Retina (tissue), 1 donor: ENCODE measurements at regions not wholly inside any gene's neighbourhood (a gene's known extent, or its start where the extent isn't known, plus 50 kb on each side); places are given as distances from the start of the nearest gene placed in this dataset.
A peak's percentile ranks its signal among the peaks of the same experiment; 100 is the strongest.
"Not testable (repeated sequence)": the region's sequence is repeated elsewhere in the genome, so short reads cannot be mapped to it uniquely, and the experiment has no call there.

Experiments used
- DNase-seq: peaks from one replicate; pipeline ENCODE4 v3.0.0-alpha.2; 2016

- not testable (repeated sequence) for DNase-seq
Measured at GRCh38 chr5:123975521-123975920, 463.5 kb downstream of the CSNK1G3 start.

DNA sequence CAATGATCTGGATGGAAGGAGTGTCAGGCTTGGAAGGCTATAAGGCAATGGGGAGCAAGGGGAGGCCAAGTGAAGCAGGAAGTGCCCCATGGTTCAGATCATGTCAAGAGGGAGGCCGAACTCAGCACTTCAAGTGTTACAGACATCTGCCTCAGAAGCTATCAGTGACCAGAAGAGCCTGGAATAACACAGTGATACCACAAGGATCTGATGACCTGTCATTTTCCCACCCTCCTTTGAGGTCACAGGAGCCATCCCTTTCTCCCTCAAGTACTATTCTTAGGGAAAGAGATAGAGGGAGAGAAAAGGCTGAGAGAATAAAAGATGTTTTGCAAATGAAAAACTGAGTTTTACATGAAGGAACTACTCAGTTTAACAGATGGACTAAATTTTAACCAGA lies 454.8 kb downstream of the CSNK1G3 start:
- DNase-seq: no peak

GRCh38 chr5:123965626-123966025 lies 453.6 kb downstream of the CSNK1G3 start:
- no peak for DNase-seq

DNA sequence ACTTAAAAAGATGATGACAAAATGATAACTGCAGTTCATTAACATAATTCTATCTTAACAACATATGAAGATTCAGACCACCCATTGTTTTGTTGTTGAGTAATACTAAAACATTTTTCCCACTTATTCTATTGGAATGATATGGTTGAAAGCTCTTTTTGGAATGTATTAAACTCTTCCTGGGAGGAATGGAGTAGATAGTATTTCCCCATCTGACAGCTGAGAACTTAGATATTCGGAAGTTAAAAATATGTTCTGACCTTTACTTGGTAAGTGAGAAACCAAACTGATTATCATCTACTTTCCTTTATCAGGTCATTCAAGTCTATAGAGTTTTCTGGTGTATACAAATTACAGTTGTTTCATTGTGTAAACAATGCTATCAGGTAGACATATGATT lies 452.9 kb downstream of the CSNK1G3 start:
- no peak for DNase-seq

GRCh38 chr5:123960526-123960925 lies 448.5 kb downstream of the CSNK1G3 start:
- no peak for DNase-seq

- no peak for DNase-seq
Measured at GRCh38 chr5:123951582-123951977, 439.6 kb downstream of the CSNK1G3 start.

- no peak for DNase-seq
Measured at GRCh38 chr5:123950701-123951581, 439.0 kb downstream of the CSNK1G3 start.

DNA sequence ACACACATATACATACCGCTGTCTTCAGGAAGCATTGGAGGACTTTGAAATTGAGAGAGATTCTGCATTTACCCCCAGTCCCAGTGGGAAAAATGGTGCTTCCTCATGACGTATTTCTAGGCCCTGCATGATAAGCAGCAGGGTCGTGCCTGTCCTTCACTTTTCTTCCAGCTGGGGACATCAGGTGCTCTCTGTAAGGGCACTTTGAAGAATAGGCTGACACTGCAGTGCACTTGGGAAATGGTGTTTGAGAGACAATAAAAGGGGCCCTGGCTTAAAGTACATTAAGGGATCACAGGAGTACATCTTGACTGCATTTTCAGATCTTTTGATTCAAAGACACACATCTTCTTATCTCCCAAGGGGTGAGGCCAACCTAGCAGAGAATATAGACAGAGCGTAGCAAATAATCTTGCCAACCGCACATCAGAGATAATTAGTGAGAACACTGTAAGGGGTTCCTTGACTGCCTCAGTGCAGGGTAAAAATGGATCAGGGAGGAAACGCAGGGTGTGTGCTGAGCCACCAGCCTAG lies 437.9 kb downstream of the CSNK1G3 start:
- peak; percentile 46 for DNase-seq

DNA sequence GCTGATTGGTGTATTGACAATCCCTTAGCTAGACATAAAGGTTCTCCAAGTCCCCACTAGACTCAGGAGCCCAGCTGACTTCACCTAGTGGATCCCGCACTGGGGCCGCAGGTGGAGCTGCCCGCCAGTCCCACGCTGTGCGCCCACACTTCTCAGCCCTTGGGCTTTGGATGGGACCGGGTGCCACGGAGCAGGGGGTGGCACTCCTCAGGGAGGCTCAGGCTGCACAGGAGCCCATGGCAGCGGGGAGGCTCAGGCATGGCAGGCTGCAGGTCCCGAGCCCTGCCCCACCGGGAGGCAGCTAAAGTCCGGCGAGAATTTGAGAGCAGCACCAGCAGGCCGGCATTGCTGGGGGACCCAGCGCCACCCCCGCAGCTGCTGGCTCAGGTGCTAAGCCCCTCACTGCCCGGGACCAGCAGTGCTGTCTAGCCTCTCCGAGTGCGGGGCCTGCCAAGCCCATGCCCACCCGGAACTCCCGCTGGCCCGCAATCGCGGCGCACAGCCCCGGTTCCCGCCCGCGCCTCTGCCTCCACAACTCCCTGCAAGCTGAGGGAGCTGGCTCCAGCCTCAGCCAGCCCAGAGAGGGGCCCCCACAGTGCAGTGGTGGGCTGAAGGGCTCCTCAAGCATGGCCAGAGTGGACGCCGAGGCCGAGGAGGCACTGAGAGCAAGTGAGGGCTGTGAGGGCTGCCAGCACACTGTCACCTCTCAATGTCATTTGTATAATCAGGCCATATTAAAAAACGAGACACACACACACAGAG lies 437.2 kb downstream of the CSNK1G3 start:
- no peak for DNase-seq

DNA sequence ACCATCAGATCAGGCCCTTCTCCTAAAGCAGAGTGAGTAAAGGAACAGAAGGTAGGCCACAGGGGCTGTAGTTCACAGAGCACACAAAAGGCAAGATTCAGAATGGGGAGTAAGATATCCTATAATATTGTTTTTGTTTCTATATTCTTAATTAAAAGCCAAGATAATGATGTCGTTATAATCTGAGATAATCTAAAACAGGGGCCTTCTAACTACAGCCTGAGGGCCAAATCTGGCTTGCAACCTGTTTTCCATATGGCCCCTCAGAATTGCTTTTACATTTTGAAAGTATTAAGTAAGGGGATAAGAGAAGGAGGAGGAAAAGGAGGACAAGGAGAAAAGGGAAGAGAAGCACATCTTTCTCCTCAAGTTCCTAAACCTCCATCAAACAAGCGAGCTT lies 435.8 kb downstream of the CSNK1G3 start:
- DNase-seq: no peak

DNA sequence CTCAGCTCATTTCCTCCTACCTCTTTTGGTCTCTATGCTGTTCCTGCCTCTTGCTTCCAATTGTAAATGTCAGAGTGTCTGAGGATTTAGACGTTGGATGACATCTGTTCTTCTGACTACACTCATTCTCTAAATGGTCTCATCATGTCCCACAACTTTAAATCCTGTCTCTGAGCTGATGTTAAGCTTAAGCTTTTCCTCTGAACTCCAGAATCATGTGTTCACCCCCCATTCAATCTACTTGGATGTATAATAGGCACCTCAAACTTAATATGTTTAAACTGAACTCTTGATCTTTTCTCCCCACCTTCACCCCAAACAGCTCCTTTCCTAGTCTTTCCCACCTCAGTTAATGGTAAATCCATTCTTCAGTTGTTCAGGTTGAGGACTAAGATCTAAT lies 433.6 kb downstream of the CSNK1G3 start:
- DNase-seq: no peak

GRCh38 chr5:123943151-123943550 lies 431.2 kb downstream of the CSNK1G3 start:
- DNase-seq: no peak

- DNase-seq: no peak
Measured at GRCh38 chr5:123940416-123940815, 428.4 kb downstream of the CSNK1G3 start.

DNA sequence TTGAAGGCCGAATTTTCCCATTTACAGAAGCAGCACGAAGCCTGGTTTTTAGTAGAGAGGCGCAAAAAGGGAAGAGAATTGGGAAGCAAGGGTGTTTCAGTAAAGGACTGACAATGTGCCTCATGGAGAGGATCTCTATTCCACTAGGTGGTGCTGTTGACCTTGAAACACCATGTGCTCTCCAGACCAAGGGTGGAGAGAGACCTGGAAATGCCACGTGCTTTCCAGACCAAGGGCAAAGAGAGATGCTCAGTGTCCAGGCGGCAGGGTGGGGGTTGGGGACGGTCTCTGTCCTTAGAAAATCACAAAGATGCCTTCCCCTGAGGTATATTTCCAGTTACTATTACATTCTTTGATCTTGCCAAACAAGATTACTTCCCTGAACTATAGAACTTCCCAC lies 425.3 kb downstream of the CSNK1G3 start:
- no peak for DNase-seq

GRCh38 chr5:123936548-123936947 lies 424.6 kb downstream of the CSNK1G3 start:
- DNase-seq: no peak

GRCh38 chr5:123933812-123934211 lies 421.8 kb downstream of the CSNK1G3 start:
- not testable (repeated sequence) for DNase-seq

- DNase-seq: no peak
Measured at GRCh38 chr5:123929055-123929474, 417.1 kb downstream of the CSNK1G3 start.

- DNase-seq: no peak
Measured at GRCh38 chr5:123928401-123928800, 416.4 kb downstream of the CSNK1G3 start.

- no peak for DNase-seq
Measured at GRCh38 chr5:123921193-123921592, 409.2 kb downstream of the CSNK1G3 start.

DNA sequence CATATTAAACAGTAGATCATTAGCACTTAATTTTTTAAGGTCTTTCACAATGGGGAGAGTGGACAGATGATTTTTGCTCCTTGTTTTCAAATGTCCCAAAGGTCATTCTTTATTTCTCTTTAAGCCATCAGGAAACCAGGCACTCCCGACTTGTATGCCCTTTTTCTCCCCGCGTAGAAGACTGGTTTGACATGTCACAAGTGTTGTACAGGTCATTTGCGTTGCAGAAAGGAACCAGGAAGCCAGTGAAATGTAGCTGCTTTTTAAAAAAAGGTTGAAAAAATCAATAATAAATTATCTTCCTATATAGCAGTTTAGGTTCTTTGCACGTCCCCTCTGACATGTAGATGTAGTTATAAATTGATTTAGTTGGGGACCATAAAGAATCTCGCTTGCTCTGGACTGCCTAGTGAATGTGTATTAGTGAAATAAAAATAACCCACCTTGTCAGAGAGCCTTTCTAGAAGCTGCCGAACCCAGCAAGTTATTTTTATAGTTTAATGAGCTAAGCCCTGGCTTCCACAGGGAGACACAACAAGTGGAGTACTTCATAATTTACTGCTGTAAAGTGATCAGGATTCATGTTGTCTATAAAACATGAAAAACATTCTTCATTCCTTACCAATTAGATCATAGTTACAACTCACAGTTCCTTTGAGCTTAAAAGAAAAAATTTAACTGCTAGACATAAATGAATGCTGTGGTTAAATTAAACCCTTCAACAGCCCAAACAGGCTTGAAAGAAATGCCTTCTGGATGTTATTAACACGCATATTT lies 404.6 kb downstream of the CSNK1G3 start:
- no peak for DNase-seq

DNA sequence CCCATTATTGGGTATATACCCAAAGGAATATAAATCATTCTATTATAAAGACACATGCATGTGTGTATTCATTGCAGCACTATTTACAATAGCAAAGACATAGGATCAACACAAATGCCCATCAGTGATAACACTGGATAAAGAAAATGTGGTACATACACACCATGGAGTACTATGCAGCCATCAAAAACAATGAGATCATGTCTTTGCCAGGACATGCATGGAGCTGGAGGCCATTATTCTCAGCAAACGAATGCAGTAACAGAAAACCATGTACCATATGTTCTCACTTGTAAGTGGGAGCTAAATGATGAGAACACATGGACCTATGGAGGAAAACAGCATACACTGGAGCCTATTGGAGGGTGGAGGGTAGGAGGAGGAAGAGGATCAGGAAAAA lies 402.4 kb downstream of the CSNK1G3 start:
- DNase-seq: no peak

DNA sequence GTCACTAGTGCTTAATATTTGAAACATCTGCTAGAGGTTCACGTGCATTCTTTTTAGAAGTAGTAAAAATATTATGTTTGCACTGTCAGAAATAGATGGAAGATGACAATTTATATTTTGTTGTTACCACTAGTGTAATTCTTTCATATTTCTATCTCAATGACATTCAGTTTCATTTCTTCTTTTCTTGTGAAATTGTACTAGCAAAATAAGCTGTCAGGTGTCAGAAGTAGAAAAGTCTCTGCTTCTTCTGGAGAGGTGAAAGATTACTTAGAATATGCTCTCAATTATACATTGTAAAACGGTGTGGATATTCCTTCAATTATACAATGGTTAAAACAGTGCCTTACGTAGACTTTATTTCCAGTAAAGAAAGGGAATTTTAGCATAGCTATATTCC lies 395.4 kb downstream of the CSNK1G3 start:
- no peak for DNase-seq

DNA sequence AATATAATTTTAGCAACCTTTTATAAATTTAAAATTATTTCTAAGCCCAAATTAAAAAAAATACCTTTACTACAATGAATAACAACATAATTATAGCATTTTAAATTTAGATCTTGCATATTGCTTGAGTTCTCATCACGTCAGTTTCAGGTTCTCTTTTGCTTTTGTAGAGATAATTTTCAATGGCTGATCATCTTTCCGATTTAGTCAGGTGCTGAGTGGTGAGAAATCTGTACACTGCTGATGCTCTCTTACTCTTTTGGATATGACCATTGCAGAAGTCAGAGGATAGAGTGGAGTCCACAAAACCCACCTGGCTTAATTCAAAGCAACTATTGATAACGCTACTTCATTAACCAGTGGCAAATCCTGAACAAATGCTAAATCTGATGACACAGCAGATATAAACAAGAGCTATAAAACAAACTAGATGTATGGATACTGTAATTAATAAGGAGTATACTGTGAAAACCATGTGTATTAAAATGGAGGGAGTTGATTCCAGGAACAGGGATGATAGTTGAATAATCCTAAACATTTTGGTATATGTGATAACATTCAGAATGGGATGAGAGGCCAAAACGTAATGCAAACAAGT lies 394.8 kb downstream of the CSNK1G3 start:
- DNase-seq: no peak
